ENCODE measurements at regions not wholly inside any gene's neighbourhood (a gene's known extent, or its start where the extent isn't known, plus 50 kb on each side); places are given as distances from the start of the nearest gene placed in this dataset.

DNA sequence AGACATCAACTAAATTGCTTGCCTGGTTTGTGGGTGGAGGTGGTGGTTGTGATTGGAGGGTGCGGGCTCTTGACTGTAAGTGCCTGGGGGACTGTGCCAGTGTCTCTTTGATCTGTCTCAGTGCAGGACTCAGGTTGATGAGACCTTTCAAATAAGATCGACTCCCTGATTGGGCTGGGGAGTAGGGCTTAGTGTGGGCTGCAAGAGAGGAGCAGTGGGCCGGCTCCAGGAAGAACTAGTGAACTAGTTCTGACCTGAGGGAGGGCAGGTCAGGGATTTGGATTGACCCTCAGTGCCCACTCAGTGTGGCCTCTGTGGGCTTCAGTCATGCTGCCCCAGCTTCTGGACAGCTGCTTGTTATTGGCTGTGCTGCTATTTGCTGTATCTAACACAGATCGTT is 130.6 kb upstream of the CACNA1E start:
- TF ChIP-seq, protein P1, sequence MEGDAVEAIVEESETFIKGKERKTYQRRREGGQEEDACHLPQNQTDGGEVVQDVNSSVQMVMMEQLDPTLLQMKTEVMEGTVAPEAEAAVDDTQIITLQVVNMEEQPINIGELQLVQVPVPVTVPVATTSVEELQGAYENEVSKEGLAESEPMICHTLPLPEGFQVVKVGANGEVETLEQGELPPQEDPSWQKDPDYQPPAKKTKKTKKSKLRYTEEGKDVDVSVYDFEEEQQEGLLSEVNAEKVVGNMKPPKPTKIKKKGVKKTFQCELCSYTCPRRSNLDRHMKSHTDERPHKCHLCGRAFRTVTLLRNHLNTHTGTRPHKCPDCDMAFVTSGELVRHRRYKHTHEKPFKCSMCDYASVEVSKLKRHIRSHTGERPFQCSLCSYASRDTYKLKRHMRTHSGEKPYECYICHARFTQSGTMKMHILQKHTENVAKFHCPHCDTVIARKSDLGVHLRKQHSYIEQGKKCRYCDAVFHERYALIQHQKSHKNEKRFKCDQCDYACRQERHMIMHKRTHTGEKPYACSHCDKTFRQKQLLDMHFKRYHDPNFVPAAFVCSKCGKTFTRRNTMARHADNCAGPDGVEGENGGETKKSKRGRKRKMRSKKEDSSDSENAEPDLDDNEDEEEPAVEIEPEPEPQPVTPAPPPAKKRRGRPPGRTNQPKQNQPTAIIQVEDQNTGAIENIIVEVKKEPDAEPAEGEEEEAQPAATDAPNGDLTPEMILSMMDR (IDR thresholded peaks at IDR 0.05), result no peak
- TF ChIP-seq POLR2A (IDR thresholded peaks at IDR 0.05), result no peak
